Choroid plexus epithelial cell (primary cell): ENCODE measurements at regions not wholly inside any gene's neighbourhood (a gene's known extent, or its start where the extent isn't known, plus 50 kb on each side); places are given as distances from the start of the nearest gene placed in this dataset.

Experiments used
- DNase-seq: peaks from one replicate; pipeline ENCODE4 v3.0.0-alpha.2; 2010; ENCODE audit warnings: low read depth
- H3K4me3 ChIP-seq: 2 replicates; pipeline ENCODE4 v1.5.1; 2011; ENCODE audit warnings: low read depth, mild to moderate bottlenecking, control low read depth, low read length, moderate library complexity
- CTCF ChIP-seq: conservative IDR thresholded peaks from 2 replicates; pipeline ENCODE4 v1.5.1; 2011; ENCODE audit warnings: low read depth, mild to moderate bottlenecking, control low read depth, inconsistent platforms, low read length, moderate library complexity

- TF ChIP-seq CTCF = no peak
- no peak for DNase-seq
- no peak overlapping the region for H3K4me3 ChIP-seq
Observed at GRCh38 chr11:45036733-45037132, 86.0 kb upstream of the TP53I11 start.

- no peak for TF ChIP-seq CTCF
- DNase-seq = no peak
- no peak overlapping the region for H3K4me3 ChIP-seq
Observed at GRCh38 chr11:45037434-45038005, 86.8 kb upstream of the TP53I11 start.

GRCh38 chr11:45038923-45039322, 88.2 kb upstream of the TP53I11 start:
- no peak overlapping the region for H3K4me3 ChIP-seq
- no peak for DNase-seq
- no peak for TF ChIP-seq CTCF

GRCh38 chr11:45041596-45041995, 90.9 kb upstream of the TP53I11 start:
- H3K4me3 ChIP-seq = no peak overlapping the region
- no peak for TF ChIP-seq CTCF
- no peak for DNase-seq

GRCh38 chr11:45042560-45042959, 91.9 kb upstream of the TP53I11 start:
- no peak for DNase-seq
- no peak for TF ChIP-seq CTCF
- H3K4me3 ChIP-seq = no peak overlapping the region

GRCh38 chr11:45043755-45044475, 93.2 kb upstream of the TP53I11 start:
- H3K4me3 ChIP-seq = no peak overlapping the region
- DNase-seq = no peak
- TF ChIP-seq CTCF = no peak
